ENCODE measurements at regions not wholly inside any gene's neighbourhood (a gene's known extent, or its start where the extent isn't known, plus 50 kb on each side); places are given as distances from the start of the nearest gene placed in this dataset.

DNA sequence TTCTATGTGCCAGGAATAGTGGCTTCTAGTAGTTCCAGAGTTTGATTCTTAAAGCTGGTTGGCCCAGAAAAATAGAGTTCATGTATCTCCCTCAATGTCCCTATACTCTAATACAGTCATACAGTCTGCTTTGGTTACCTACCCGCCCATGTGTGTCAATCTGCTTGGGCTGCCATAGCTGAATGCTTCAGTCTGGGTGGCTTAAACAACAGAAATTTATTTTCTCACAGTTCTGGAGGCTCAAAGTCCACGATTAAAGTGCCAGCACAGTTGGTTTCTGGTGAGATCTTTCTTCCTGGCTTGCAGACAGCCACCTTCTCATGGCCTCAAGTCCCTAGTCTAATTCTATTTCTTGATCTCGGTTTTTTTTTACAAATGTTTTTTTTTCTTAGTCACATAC lies 1739.0 kb downstream of the MAT2B start:
- no peak for TF ChIP-seq CTCF (IDR thresholded peaks at IDR 0.05; ENCODE audit: low read depth, low read length)
- no peak for DNase-seq (ENCODE audit: extremely low read depth, low read depth)

GRCh38 chr5:165258197-165258771 lies 1752.9 kb downstream of the MAT2B start:
- no peak for DNase-seq (ENCODE audit: extremely low read depth, low read depth)

GRCh38 chr5:165260426-165260825 lies 1755.0 kb downstream of the MAT2B start:
- DNase-seq (ENCODE audit: extremely low read depth, low read depth), result no peak
- TF ChIP-seq CTCF (IDR thresholded peaks at IDR 0.05; ENCODE audit: low read depth, low read length), result no peak

More at GRCh38 chr5:165258197-165258771, 1752.9 kb downstream of the MAT2B start:
- no peak for TF ChIP-seq CTCF (IDR thresholded peaks at IDR 0.05; ENCODE audit: low read depth, low read length)

DNA sequence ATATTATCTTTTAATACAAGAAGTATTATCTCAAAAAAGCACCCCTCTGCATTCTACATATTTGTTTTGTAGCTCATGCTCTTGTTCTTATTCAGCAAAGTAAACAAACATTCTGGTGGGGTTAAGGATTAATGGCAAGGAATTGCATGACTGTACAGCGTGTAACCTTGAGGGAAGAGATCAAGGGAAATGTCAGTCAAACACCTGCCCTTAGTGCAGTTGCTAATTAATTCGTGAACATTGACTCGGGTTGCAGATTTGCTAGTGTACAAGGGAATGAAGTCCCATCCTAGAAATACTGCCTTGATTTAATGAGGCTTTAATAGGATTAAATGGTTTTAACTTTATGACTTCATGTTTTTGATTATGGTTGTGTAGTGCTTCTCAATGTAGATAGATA lies 1758.1 kb downstream of the MAT2B start:
- TF ChIP-seq CTCF (IDR thresholded peaks at IDR 0.05; ENCODE audit: low read depth, low read length), result no peak
- no peak for DNase-seq (ENCODE audit: extremely low read depth, low read depth)

GRCh38 chr5:165266939-165267338 lies 1761.5 kb downstream of the MAT2B start:
- no peak for DNase-seq (ENCODE audit: extremely low read depth, low read depth)
- TF ChIP-seq CTCF (IDR thresholded peaks at IDR 0.05; ENCODE audit: low read depth, low read length), result no peak

GRCh38 chr5:165272436-165272835 lies 1767.0 kb downstream of the MAT2B start:
- no peak for TF ChIP-seq CTCF (IDR thresholded peaks at IDR 0.05; ENCODE audit: low read depth, low read length)
- DNase-seq (ENCODE audit: extremely low read depth, low read depth), result no peak

DNA sequence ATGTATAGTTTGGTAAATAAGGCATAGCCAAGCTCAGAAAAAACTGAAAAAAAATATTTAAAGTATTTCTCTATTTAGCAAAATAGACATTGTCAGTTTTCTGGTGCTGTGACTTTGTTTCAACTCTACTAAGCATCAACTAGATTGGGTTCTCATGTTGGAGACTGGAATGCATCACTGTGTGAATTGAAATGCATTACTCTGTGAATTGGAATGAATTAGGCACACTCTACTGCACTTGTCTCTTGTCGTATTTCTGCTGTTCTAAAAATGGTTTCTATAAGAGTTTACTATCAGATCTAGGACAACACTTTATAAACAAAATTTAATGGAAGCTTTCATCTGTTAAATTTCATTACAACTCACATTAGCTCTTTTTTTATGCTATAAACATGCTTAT lies 1772.2 kb downstream of the MAT2B start:
- DNase-seq (ENCODE audit: extremely low read depth, low read depth), result no peak
- TF ChIP-seq CTCF (IDR thresholded peaks at IDR 0.05; ENCODE audit: low read depth, low read length), result no peak
